NK-92 (cell line): ENCODE measurements at regions not wholly inside any gene's neighbourhood (a gene's known extent, or its start where the extent isn't known, plus 50 kb on each side); places are given as distances from the start of the nearest gene placed in this dataset.
"Not testable (repeated sequence)": the region's sequence is repeated elsewhere in the genome, so short reads cannot be mapped to it uniquely, and the experiment has no call there.

Experiments used
- DNase-seq: peaks from one replicate; lab custom pipeline; 2025; ENCODE audit not compliant: unreplicated experiment; lab: John Stamatoyannopoulos, UW

GRCh38 chr15:31586841-31587240, 260.2 kb downstream of the KLF13 start:
- DNase-seq = no peak

GRCh38 chr15:31587583-31587982, 260.9 kb downstream of the KLF13 start:
- DNase-seq = no peak

- no peak for DNase-seq
Observed at GRCh38 chr15:31590609-31591008, 264.0 kb downstream of the KLF13 start.

GRCh38 chr15:31591908-31592307, 265.3 kb downstream of the KLF13 start:
- DNase-seq = no peak

- no peak for DNase-seq
Observed at GRCh38 chr15:31597466-31597865, 270.8 kb downstream of the KLF13 start.

GRCh38 chr15:31598620-31599019, 272.0 kb downstream of the KLF13 start:
- DNase-seq = no peak

- no peak for DNase-seq
Observed at GRCh38 chr15:31605467-31605931, 278.9 kb downstream of the KLF13 start.

- DNase-seq = no peak
Observed at GRCh38 chr15:31606194-31606669, 279.6 kb downstream of the KLF13 start.

- DNase-seq = no peak
Observed at GRCh38 chr15:31606931-31607497, 280.4 kb downstream of the KLF13 start.

- no peak for DNase-seq
Observed at GRCh38 chr15:31607656-31608055, 281.0 kb downstream of the KLF13 start.

GRCh38 chr15:31609258-31609681, 282.6 kb downstream of the KLF13 start:
- DNase-seq = no peak

GRCh38 chr15:31609906-31610305, 283.3 kb downstream of the KLF13 start:
- DNase-seq = no peak

GRCh38 chr15:31615643-31616415, 289.2 kb downstream of the KLF13 start:
- no peak for DNase-seq

GRCh38 chr15:31623297-31623696, 296.7 kb downstream of the KLF13 start:
- DNase-seq = not testable (repeated sequence)

- DNase-seq = not testable (repeated sequence)
Observed at GRCh38 chr15:31624115-31624514, 297.5 kb downstream of the KLF13 start.

- DNase-seq = not testable (repeated sequence)
Observed at GRCh38 chr15:31635715-31636114, 309.1 kb downstream of the KLF13 start.

GRCh38 chr15:31636911-31637310, 310.3 kb downstream of the KLF13 start:
- DNase-seq = not testable (repeated sequence)

GRCh38 chr15:31643955-31644354, 317.3 kb downstream of the KLF13 start:
- not testable (repeated sequence) for DNase-seq

GRCh38 chr15:31644761-31645160, 318.1 kb downstream of the KLF13 start:
- DNase-seq = not testable (repeated sequence)

GRCh38 chr15:31647337-31647826, 320.7 kb downstream of the KLF13 start:
- DNase-seq = not testable (repeated sequence)

GRCh38 chr15:31649634-31650033, 323.0 kb downstream of the KLF13 start:
- not testable (repeated sequence) for DNase-seq

- DNase-seq = not testable (repeated sequence)
Observed at GRCh38 chr15:31650055-31650701, 323.5 kb downstream of the KLF13 start.
